H1 (cell line): ENCODE measurements at regions not wholly inside any gene's neighbourhood (a gene's known extent, or its start where the extent isn't known, plus 50 kb on each side); places are given as distances from the start of the nearest gene placed in this dataset.
A peak's percentile ranks its signal among the peaks of the same experiment; 100 is the strongest.

Experiments
- CTCF ChIA-PET: fragments of 300-600 bp; sonication (Branson Sonifier 250); formaldehyde crosslinking; loops from one replicate; lab custom pipeline; 2021; ENCODE audit not compliant: partially characterized antibody; lab: Charles Lee
- POLR2A ChIA-PET: fragments of 300-600 bp; sonication (Branson Sonifier 250); formaldehyde crosslinking; loops from one replicate; lab custom pipeline; 2021; ENCODE audit warnings: inconsistent platforms; ENCODE audit not compliant: partially characterized antibody; lab: Charles Lee
- DNase-seq, 2 experiments: peaks; one replicate each; pipeline versions ENCODE4 v3.0.0 to v3.0.0-alpha.2; 2010 to 2022; ENCODE audit warnings: low spot score in 2 of 2, low read depth in 1 of 2, mixed read lengths in 1 of 2
- FAIRE-seq: peaks from 2 replicates; lab custom pipeline; 2011; peaks lifted over from hg19 to GRCh38; lab: Jason Lieb, UNC
- H2AFZ ChIP-seq: 2 replicates; pipeline ENCODE4 v1.8.1; 2012; ENCODE audit warnings: low read length, inconsistent platforms
- H2AK5ac ChIP-seq: 2 replicates; pipeline ENCODE4 v1.6.1; 2013; ENCODE audit warnings: low read depth, low read length
- H2BK120ac ChIP-seq: replicated peaks from 2 replicates; pipeline ENCODE3; 2013; ENCODE audit warnings: low read depth, low read length, inconsistent platforms
- H2BK12ac ChIP-seq: 2 replicates; pipeline ENCODE4 v1.6.1; 2013; ENCODE audit warnings: low read depth, low read length
- H2BK15ac ChIP-seq: 2 replicates; pipeline ENCODE4 v1.6.1; 2013; ENCODE audit warnings: low read length
- H2BK20ac ChIP-seq: 2 replicates; pipeline ENCODE4 v1.6.1; 2013; ENCODE audit warnings: low read length
- H2BK5ac ChIP-seq: 2 replicates; pipeline ENCODE4 v1.6.1; 2013; ENCODE audit warnings: low read depth, low read length
- H3K14ac ChIP-seq: 2 replicates; pipeline ENCODE4 v1.6.1; 2013; ENCODE audit warnings: inconsistent platforms; ENCODE audit not compliant: insufficient read length
- H3K18ac ChIP-seq: 2 replicates; pipeline ENCODE4 v1.6.1; 2013; ENCODE audit warnings: low read length; ENCODE audit errors: extremely low read depth
- H3K23ac ChIP-seq: 2 replicates; pipeline ENCODE4 v1.6.1; 2013; ENCODE audit warnings: inconsistent platforms; ENCODE audit not compliant: insufficient read length
- H3K23me2 ChIP-seq: 2 replicates; pipeline ENCODE4 v1.6.1; 2013; ENCODE audit warnings: low read depth, low read length
- H3K27ac ChIP-seq: 2 replicates; pipeline ENCODE4 v1.6.1; 2011; ENCODE audit warnings: low read depth, low read length, inconsistent platforms
- H3K27me3 ChIP-seq, 4 experiments: replicated peaks in 1 of 4; 1 replicate in 1 of 4; 2 replicates in 3 of 4; pipeline versions ENCODE4 v1.6.1 to v1.8.1; 2011 to 2013; ENCODE audit warnings: low read length in 3 of 4, mild to moderate bottlenecking in 3 of 4, inconsistent platforms in 2 of 4, mixed read lengths in 2 of 4, moderate library complexity in 1 of 4; ENCODE audit not compliant: control insufficient read depth in 3 of 4, insufficient read depth in 3 of 4; ENCODE audit errors: extremely low read depth in 1 of 4
- H3K36me3 ChIP-seq, 4 experiments: 2 replicates each; pipeline versions ENCODE4 v1.6.1 to v1.8.1; 2011 to 2013; ENCODE audit warnings: mild to moderate bottlenecking in 4 of 4, low read length in 3 of 4, moderate library complexity in 2 of 4, control low read depth in 1 of 4, inconsistent platforms in 1 of 4; ENCODE audit not compliant: insufficient read depth in 4 of 4, control insufficient read depth in 2 of 4
- H3K4ac ChIP-seq: replicated peaks from 2 replicates; pipeline ENCODE3; 2013; ENCODE audit warnings: low read length, low read depth, mixed read lengths, inconsistent platforms; ENCODE audit not compliant: insufficient read length
- H3K4me1 ChIP-seq, 4 experiments: replicated peaks in 1 of 4; 1 replicate in 1 of 4; 2 replicates in 3 of 4; pipeline versions ENCODE4 v1.6.1 to v1.8.1; 2011 to 2013; ENCODE audit warnings: low read length in 3 of 4, inconsistent platforms in 2 of 4, mixed read lengths in 1 of 4; ENCODE audit not compliant: insufficient read depth in 4 of 4, control insufficient read depth in 3 of 4
- H3K4me2 ChIP-seq, 2 experiments: 2 replicates each; pipeline versions ENCODE4 v1.6.1 to v1.8.1; 2011 to 2013; ENCODE audit warnings: low read depth in 2 of 2, low read length in 2 of 2, control low read depth in 1 of 2, inconsistent platforms in 1 of 2, mild to moderate bottlenecking in 1 of 2; ENCODE audit not compliant: insufficient read depth in 1 of 2
- H3K4me3 ChIP-seq, 4 experiments: fragments of 200-600, 300-600 bp in 1 of 4; sonication (generic), shearing (Covaris generic), sonication (Bioruptor Twin) in 1 of 4; 2 replicates each; pipeline versions ENCODE4 v1.5.1 to v1.8.1; 2011 to 2016; ENCODE audit warnings: low read length in 4 of 4, low read depth in 3 of 4, control low read depth in 2 of 4, inconsistent platforms in 2 of 4, mild to moderate bottlenecking in 2 of 4, mixed read lengths in 1 of 4, moderate library complexity in 1 of 4; ENCODE audit not compliant: insufficient read depth in 2 of 4; ENCODE audit errors: extremely low read depth in 1 of 4
- H3K56ac ChIP-seq: replicated peaks from 2 replicates; pipeline ENCODE3; 2013; ENCODE audit warnings: low read depth, mild to moderate bottlenecking, mixed read lengths, low read length, inconsistent platforms; ENCODE audit not compliant: insufficient read length
- H3K79me1 ChIP-seq: 2 replicates; pipeline ENCODE4 v1.6.1; 2013; ENCODE audit warnings: low read depth, low read length, control low read depth
- H3K79me2 ChIP-seq, 2 experiments: 2 replicates each; pipeline versions ENCODE4 v1.6.1 to v1.8.1; 2012 to 2013; ENCODE audit warnings: low read length in 2 of 2, mild to moderate bottlenecking in 2 of 2, inconsistent platforms in 1 of 2; ENCODE audit not compliant: insufficient read depth in 2 of 2, control insufficient read depth in 1 of 2
- H3K9ac ChIP-seq, 4 experiments: replicated peaks in 1 of 4; 1 replicate in 1 of 4; 2 replicates in 3 of 4; pipeline versions ENCODE4 v1.6.1 to v1.8.1; 2011 to 2013; ENCODE audit warnings: low read depth in 3 of 4, low read length in 3 of 4, control low read depth in 2 of 4, mild to moderate bottlenecking in 2 of 4, moderate library complexity in 2 of 4, inconsistent platforms in 1 of 4; ENCODE audit errors: extremely low read depth in 1 of 4
- H3K9me3 ChIP-seq, 2 experiments: 2 replicates each; pipeline versions ENCODE4 v1.6.1 to v1.8.1; 2012 to 2013; ENCODE audit warnings: mild to moderate bottlenecking in 2 of 2, moderate library complexity in 2 of 2, control low read depth in 1 of 2, inconsistent platforms in 1 of 2, low read depth in 1 of 2, low read length in 1 of 2, mixed read lengths in 1 of 2; ENCODE audit not compliant: insufficient read depth in 2 of 2
- H4K20me1 ChIP-seq, 2 experiments: replicated peaks in 1 of 2; 2 replicates each; pipeline versions ENCODE3 to v1.8.1; 2011 to 2013; ENCODE audit warnings: inconsistent platforms in 2 of 2, low read length in 2 of 2, mild to moderate bottlenecking in 1 of 2; ENCODE audit not compliant: insufficient read depth in 2 of 2, control insufficient read depth in 1 of 2
- H4K5ac ChIP-seq: 2 replicates; pipeline ENCODE4 v1.6.1; 2013; ENCODE audit warnings: low read length, low read depth, mixed read lengths, inconsistent platforms; ENCODE audit not compliant: insufficient read length
- H4K8ac ChIP-seq: 2 replicates; pipeline ENCODE4 v1.8.0; 2013; ENCODE audit warnings: mild to moderate bottlenecking, moderate library complexity, low read length, inconsistent platforms; ENCODE audit not compliant: insufficient read depth; ENCODE audit errors: extremely low read depth
- H4K91ac ChIP-seq: replicated peaks from 2 replicates; pipeline ENCODE3; 2013; ENCODE audit warnings: low read length, mixed read lengths, inconsistent platforms; ENCODE audit not compliant: insufficient read length
- TAF7 ChIP-seq: optimal IDR thresholded peaks from 2 replicates; pipeline ENCODE3; 2011; ENCODE audit warnings: low read depth, mild to moderate bottlenecking, inconsistent platforms, low read length, moderate library complexity, borderline replicate concordance
- YY1 ChIP-seq: IDR thresholded peaks from 2 replicates; pipeline ENCODE4 v1.6.1; 2011; ENCODE audit warnings: low read depth, mild to moderate bottlenecking, low read length
- WGBS, 2 experiments: shearing (Covaris generic) in 1 of 2; methylation state at CpG; one replicate each; pipeline versions ENCODE4 v1.1.6 to v1.1.7; 2013 to 2015; ENCODE audit warnings: low lambda C conversion rate in 2 of 2, mixed read lengths in 2 of 2, inconsistent platforms in 1 of 2, low coverage in 1 of 2, missing lambda C conversion rate in 1 of 2; ENCODE audit not compliant: insufficient replicate concordance in 2 of 2, insufficient coverage in 1 of 2, insufficient read length in 1 of 2; ENCODE audit errors: extremely low coverage in 1 of 2, missing lambda C conversion rate in 1 of 2; 5-methylcytosine and 5-hydroxymethylcytosine counted together

DNA sequence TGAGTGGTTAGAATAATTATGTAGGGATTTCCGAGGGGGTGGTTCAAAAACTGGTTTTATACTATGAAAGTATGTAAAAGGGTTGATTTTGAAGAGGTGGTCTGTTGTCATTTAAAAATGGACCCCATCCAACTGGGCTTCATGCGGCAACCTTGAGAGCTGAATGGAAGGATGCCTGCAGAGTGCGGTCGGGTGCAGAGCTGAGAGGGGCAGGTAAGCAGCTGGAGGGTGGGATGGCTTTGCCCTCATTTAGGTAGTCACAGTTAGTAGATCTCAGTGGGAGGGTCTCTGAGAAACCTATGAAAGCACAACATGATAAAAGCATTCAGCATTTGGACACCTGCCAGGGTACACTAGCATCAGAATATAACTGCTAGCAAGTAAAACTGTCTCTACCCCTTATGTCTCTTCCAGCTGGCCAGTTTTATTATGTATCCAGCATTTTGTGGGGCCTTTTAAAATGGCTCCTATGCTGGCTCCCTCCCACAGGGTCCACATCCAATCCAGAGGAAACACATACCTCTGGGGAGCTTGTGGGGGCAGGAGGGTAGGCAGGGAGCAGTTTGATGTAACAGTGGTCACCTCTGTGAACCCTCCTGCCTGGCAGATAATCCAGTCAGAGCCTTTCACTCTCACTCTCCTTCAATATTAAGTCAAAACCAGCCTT, 75.9 kb upstream of the MAGI2 start:
- TF ChIP-seq YY1, result 0 out of 2 replicates have a peak, but pooled peaks have one; percentile 45
- no peak for TF ChIP-seq TAF7
- FAIRE-seq (no peak), DNase-seq (no peak)

More for the DNA sequence above, 75.9 kb upstream of the MAGI2 start:
- Histone ChIP-seq H3K4me1 (peaks cover 0 to 3% (median 0%) of the 10 kb centered on the region in 4 experiments; a peak in 3 of 7 replicates), H3K4me2 (no peak overlapping the region), H2AFZ (no peak overlapping the region), H3K18ac (no peak overlapping the region), H2BK20ac (no peak overlapping the region), H4K8ac (no peak overlapping the region), H4K5ac (no peak overlapping the region), H4K91ac (no peak overlapping the region), H3K9me3 (no peaks in the 10 kb centered on the region), H4K20me1 (no peaks in the 10 kb centered on the region), H3K23ac (no peak overlapping the region), H3K79me1 (no peaks in the 10 kb centered on the region), H3K4ac (no peak overlapping the region), H3K27me3 (no peaks in the 10 kb centered on the region), H2BK15ac (no peak overlapping the region), H2AK5ac (no peak overlapping the region), H3K4me3 (no peak overlapping the region), H3K14ac (no peak overlapping the region), H3K36me3 (no peaks in the 10 kb centered on the region), H3K23me2 (no peaks in the 10 kb centered on the region), H2BK120ac (no peak overlapping the region), H3K9ac (no peak overlapping the region), H3K27ac (no peak overlapping the region), H2BK5ac (no peak overlapping the region), H3K56ac (no peak overlapping the region), H2BK12ac (no peak overlapping the region), H3K79me2 (no peaks in the 10 kb centered on the region)
- ChIA-PET POLR2A (no interaction called here), CTCF (interaction anchor here (1.3 to 2.8 kb wide), 3 partner anchors 23 to 231 kb away, joined by 4 to 8 read pairs (median 4); no protein-coding TSS in a partner anchor)
- 67% methylated on average over 4 of the region's 4 CpGs; no CpG with 5 or more reads in 1 of the 2 experiments for WGBS, 2 experiments
